H1 (cell line): ENCODE measurements at regions not wholly inside any gene's neighbourhood (a gene's known extent, or its start where the extent isn't known, plus 50 kb on each side); places are given as distances from the start of the nearest gene placed in this dataset.
A peak's percentile ranks its signal among the peaks of the same experiment; 100 is the strongest.

Experiments used
- CTCF ChIA-PET: fragments of 300-600 bp; sonication (Branson Sonifier 250); formaldehyde crosslinking; loops from one replicate; lab custom pipeline; 2021; ENCODE audit not compliant: partially characterized antibody; lab: Charles Lee
- POLR2A ChIA-PET: fragments of 300-600 bp; sonication (Branson Sonifier 250); formaldehyde crosslinking; loops from one replicate; lab custom pipeline; 2021; ENCODE audit warnings: inconsistent platforms; ENCODE audit not compliant: partially characterized antibody; lab: Charles Lee
- DNase-seq, 2 experiments: peaks; one replicate each; pipeline versions ENCODE4 v3.0.0 to v3.0.0-alpha.2; 2010 to 2022; ENCODE audit warnings: low spot score in 2 of 2, low read depth in 1 of 2, mixed read lengths in 1 of 2
- FAIRE-seq: peaks from 2 replicates; lab custom pipeline; 2011; peaks lifted over from hg19 to GRCh38; lab: Jason Lieb, UNC
- H2AFZ ChIP-seq: 2 replicates; pipeline ENCODE4 v1.8.1; 2012; ENCODE audit warnings: low read length, inconsistent platforms
- H2AK5ac ChIP-seq: 2 replicates; pipeline ENCODE4 v1.6.1; 2013; ENCODE audit warnings: low read depth, low read length
- H2BK120ac ChIP-seq: replicated peaks from 2 replicates; pipeline ENCODE3; 2013; ENCODE audit warnings: low read depth, low read length, inconsistent platforms
- H2BK12ac ChIP-seq: 2 replicates; pipeline ENCODE4 v1.6.1; 2013; ENCODE audit warnings: low read depth, low read length
- H2BK15ac ChIP-seq: 2 replicates; pipeline ENCODE4 v1.6.1; 2013; ENCODE audit warnings: low read length
- H2BK20ac ChIP-seq: 2 replicates; pipeline ENCODE4 v1.6.1; 2013; ENCODE audit warnings: low read length
- H2BK5ac ChIP-seq: 2 replicates; pipeline ENCODE4 v1.6.1; 2013; ENCODE audit warnings: low read depth, low read length
- H3K14ac ChIP-seq: 2 replicates; pipeline ENCODE4 v1.6.1; 2013; ENCODE audit warnings: inconsistent platforms; ENCODE audit not compliant: insufficient read length
- H3K18ac ChIP-seq: 2 replicates; pipeline ENCODE4 v1.6.1; 2013; ENCODE audit warnings: low read length; ENCODE audit errors: extremely low read depth
- H3K23ac ChIP-seq: 2 replicates; pipeline ENCODE4 v1.6.1; 2013; ENCODE audit warnings: inconsistent platforms; ENCODE audit not compliant: insufficient read length
- H3K23me2 ChIP-seq: 2 replicates; pipeline ENCODE4 v1.6.1; 2013; ENCODE audit warnings: low read depth, low read length
- H3K27ac ChIP-seq: 2 replicates; pipeline ENCODE4 v1.6.1; 2011; ENCODE audit warnings: low read depth, low read length, inconsistent platforms
- H3K27me3 ChIP-seq, 4 experiments: replicated peaks in 1 of 4; 1 replicate in 1 of 4; 2 replicates in 3 of 4; pipeline versions ENCODE4 v1.6.1 to v1.8.1; 2011 to 2013; ENCODE audit warnings: low read length in 3 of 4, mild to moderate bottlenecking in 3 of 4, inconsistent platforms in 2 of 4, mixed read lengths in 2 of 4, moderate library complexity in 1 of 4; ENCODE audit not compliant: control insufficient read depth in 3 of 4, insufficient read depth in 3 of 4; ENCODE audit errors: extremely low read depth in 1 of 4
- H3K36me3 ChIP-seq, 4 experiments: 2 replicates each; pipeline versions ENCODE4 v1.6.1 to v1.8.1; 2011 to 2013; ENCODE audit warnings: mild to moderate bottlenecking in 4 of 4, low read length in 3 of 4, moderate library complexity in 2 of 4, control low read depth in 1 of 4, inconsistent platforms in 1 of 4; ENCODE audit not compliant: insufficient read depth in 4 of 4, control insufficient read depth in 2 of 4
- H3K4ac ChIP-seq: replicated peaks from 2 replicates; pipeline ENCODE3; 2013; ENCODE audit warnings: low read length, low read depth, mixed read lengths, inconsistent platforms; ENCODE audit not compliant: insufficient read length
- H3K4me1 ChIP-seq, 4 experiments: replicated peaks in 1 of 4; 1 replicate in 1 of 4; 2 replicates in 3 of 4; pipeline versions ENCODE4 v1.6.1 to v1.8.1; 2011 to 2013; ENCODE audit warnings: low read length in 3 of 4, inconsistent platforms in 2 of 4, mixed read lengths in 1 of 4; ENCODE audit not compliant: insufficient read depth in 4 of 4, control insufficient read depth in 3 of 4
- H3K4me2 ChIP-seq, 2 experiments: 2 replicates each; pipeline versions ENCODE4 v1.6.1 to v1.8.1; 2011 to 2013; ENCODE audit warnings: low read depth in 2 of 2, low read length in 2 of 2, control low read depth in 1 of 2, inconsistent platforms in 1 of 2, mild to moderate bottlenecking in 1 of 2; ENCODE audit not compliant: insufficient read depth in 1 of 2
- H3K4me3 ChIP-seq, 4 experiments: fragments of 200-600, 300-600 bp in 1 of 4; sonication (generic), shearing (Covaris generic), sonication (Bioruptor Twin) in 1 of 4; 2 replicates each; pipeline versions ENCODE4 v1.5.1 to v1.8.1; 2011 to 2016; ENCODE audit warnings: low read length in 4 of 4, low read depth in 3 of 4, control low read depth in 2 of 4, inconsistent platforms in 2 of 4, mild to moderate bottlenecking in 2 of 4, mixed read lengths in 1 of 4, moderate library complexity in 1 of 4; ENCODE audit not compliant: insufficient read depth in 2 of 4; ENCODE audit errors: extremely low read depth in 1 of 4
- H3K56ac ChIP-seq: replicated peaks from 2 replicates; pipeline ENCODE3; 2013; ENCODE audit warnings: low read depth, mild to moderate bottlenecking, mixed read lengths, low read length, inconsistent platforms; ENCODE audit not compliant: insufficient read length
- H3K79me1 ChIP-seq: 2 replicates; pipeline ENCODE4 v1.6.1; 2013; ENCODE audit warnings: low read depth, low read length, control low read depth
- H3K79me2 ChIP-seq, 2 experiments: 2 replicates each; pipeline versions ENCODE4 v1.6.1 to v1.8.1; 2012 to 2013; ENCODE audit warnings: low read length in 2 of 2, mild to moderate bottlenecking in 2 of 2, inconsistent platforms in 1 of 2; ENCODE audit not compliant: insufficient read depth in 2 of 2, control insufficient read depth in 1 of 2
- H3K9ac ChIP-seq, 4 experiments: replicated peaks in 1 of 4; 1 replicate in 1 of 4; 2 replicates in 3 of 4; pipeline versions ENCODE4 v1.6.1 to v1.8.1; 2011 to 2013; ENCODE audit warnings: low read depth in 3 of 4, low read length in 3 of 4, control low read depth in 2 of 4, mild to moderate bottlenecking in 2 of 4, moderate library complexity in 2 of 4, inconsistent platforms in 1 of 4; ENCODE audit errors: extremely low read depth in 1 of 4
- H3K9me3 ChIP-seq, 2 experiments: 2 replicates each; pipeline versions ENCODE4 v1.6.1 to v1.8.1; 2012 to 2013; ENCODE audit warnings: mild to moderate bottlenecking in 2 of 2, moderate library complexity in 2 of 2, control low read depth in 1 of 2, inconsistent platforms in 1 of 2, low read depth in 1 of 2, low read length in 1 of 2, mixed read lengths in 1 of 2; ENCODE audit not compliant: insufficient read depth in 2 of 2
- H4K20me1 ChIP-seq, 2 experiments: replicated peaks in 1 of 2; 2 replicates each; pipeline versions ENCODE3 to v1.8.1; 2011 to 2013; ENCODE audit warnings: inconsistent platforms in 2 of 2, low read length in 2 of 2, mild to moderate bottlenecking in 1 of 2; ENCODE audit not compliant: insufficient read depth in 2 of 2, control insufficient read depth in 1 of 2
- H4K5ac ChIP-seq: 2 replicates; pipeline ENCODE4 v1.6.1; 2013; ENCODE audit warnings: low read length, low read depth, mixed read lengths, inconsistent platforms; ENCODE audit not compliant: insufficient read length
- H4K8ac ChIP-seq: 2 replicates; pipeline ENCODE4 v1.8.0; 2013; ENCODE audit warnings: mild to moderate bottlenecking, moderate library complexity, low read length, inconsistent platforms; ENCODE audit not compliant: insufficient read depth; ENCODE audit errors: extremely low read depth
- H4K91ac ChIP-seq: replicated peaks from 2 replicates; pipeline ENCODE3; 2013; ENCODE audit warnings: low read length, mixed read lengths, inconsistent platforms; ENCODE audit not compliant: insufficient read length
- RAD21 ChIP-seq, 2 experiments: IDR thresholded peaks in 1 of 2; conservative IDR thresholded peaks in 1 of 2; 2 replicates each; pipeline ENCODE4 v1.6.1; 2011; ENCODE audit warnings: low read depth in 2 of 2, low read length in 2 of 2, improper control_type of control experiment in 1 of 2, inconsistent platforms in 1 of 2, mild to moderate bottlenecking in 1 of 2, moderate library complexity in 1 of 2
- SAP30 ChIP-seq: fragments of 300-600 bp; sonication (generic); IDR thresholded peaks from 2 replicates; pipeline ENCODE4 v1.7.1; 2012; ENCODE audit warnings: low read length, moderate library complexity, mild to moderate bottlenecking, inconsistent platforms; ENCODE audit not compliant: insufficient read depth, insufficient replicate concordance
- WGBS, 2 experiments: shearing (Covaris generic) in 1 of 2; methylation state at CpG; one replicate each; pipeline versions ENCODE4 v1.1.6 to v1.1.7; 2013 to 2015; ENCODE audit warnings: low lambda C conversion rate in 2 of 2, mixed read lengths in 2 of 2, inconsistent platforms in 1 of 2, low coverage in 1 of 2, missing lambda C conversion rate in 1 of 2; ENCODE audit not compliant: insufficient replicate concordance in 2 of 2, insufficient coverage in 1 of 2, insufficient read length in 1 of 2; ENCODE audit errors: extremely low coverage in 1 of 2, missing lambda C conversion rate in 1 of 2; 5-methylcytosine and 5-hydroxymethylcytosine counted together
- TF ChIP-seq, protein P1 (sequence below), 3 experiments: IDR thresholded peaks; 1 replicate in 2 of 3; 2 replicates in 1 of 3; pipeline versions ENCODE4 v1.5.1 to v1.6.1; 2011; ENCODE audit warnings: low read length in 3 of 3, mild to moderate bottlenecking in 3 of 3, inconsistent platforms in 2 of 3, low read depth in 1 of 3, moderate library complexity in 1 of 3; ENCODE audit not compliant: insufficient read depth in 1 of 3; ENCODE audit errors: control extremely low read depth in 1 of 3

- CTCF ChIA-PET, result interaction anchor here (0.7 to 4.6 kb wide), 14 partner anchors 9 to 633 kb away, joined by 3 to 64 read pairs (median 4); no protein-coding TSS in a partner anchor
Measured at GRCh38 chr20:24782801-24783630, 166.1 kb upstream of the CST7 start.

More at GRCh38 chr20:24782801-24783630, 166.1 kb upstream of the CST7 start:
- Histone ChIP-seq H3K4me1 (no peaks in the 10 kb centered on the region), H4K8ac (no peak overlapping the region), H3K27ac (no peak overlapping the region), H3K36me3 (no peaks in the 10 kb centered on the region), H3K79me1 (no peaks in the 10 kb centered on the region), H3K79me2 (no peaks in the 10 kb centered on the region), H3K4me2 (no peak overlapping the region), H3K9ac (no peak overlapping the region), H3K4me3 (no peak overlapping the region), H3K23ac (no peak overlapping the region), H3K23me2 (no peaks in the 10 kb centered on the region), H3K18ac (no peak overlapping the region; the same call in 1 of the 2 replicates), H4K5ac (no peak overlapping the region), H2BK120ac (no peak overlapping the region), H2BK12ac (no peak overlapping the region), H3K56ac (no peak overlapping the region), H4K91ac (no peak overlapping the region), H2AK5ac (no peak overlapping the region), H2BK20ac (no peak overlapping the region), H3K4ac (no peak overlapping the region), H2BK15ac (no peak overlapping the region), H3K14ac (no peak overlapping the region), H2AFZ (no peak overlapping the region), H4K20me1 (no peaks in the 10 kb centered on the region), H3K9me3 (no peaks in the 10 kb centered on the region), H2BK5ac (no peak overlapping the region), H3K27me3 (no peaks in the 10 kb centered on the region)
- POLR2A ChIA-PET, result no interaction called here
- no peak for FAIRE-seq
- WGBS, 2 experiments, result 88% methylated on average over 12 of the region's 12 CpGs; no CpG with 5 or more reads in 1 of the 2 experiments
- no peak for TF ChIP-seq SAP30
- TF ChIP-seq, protein P1, sequence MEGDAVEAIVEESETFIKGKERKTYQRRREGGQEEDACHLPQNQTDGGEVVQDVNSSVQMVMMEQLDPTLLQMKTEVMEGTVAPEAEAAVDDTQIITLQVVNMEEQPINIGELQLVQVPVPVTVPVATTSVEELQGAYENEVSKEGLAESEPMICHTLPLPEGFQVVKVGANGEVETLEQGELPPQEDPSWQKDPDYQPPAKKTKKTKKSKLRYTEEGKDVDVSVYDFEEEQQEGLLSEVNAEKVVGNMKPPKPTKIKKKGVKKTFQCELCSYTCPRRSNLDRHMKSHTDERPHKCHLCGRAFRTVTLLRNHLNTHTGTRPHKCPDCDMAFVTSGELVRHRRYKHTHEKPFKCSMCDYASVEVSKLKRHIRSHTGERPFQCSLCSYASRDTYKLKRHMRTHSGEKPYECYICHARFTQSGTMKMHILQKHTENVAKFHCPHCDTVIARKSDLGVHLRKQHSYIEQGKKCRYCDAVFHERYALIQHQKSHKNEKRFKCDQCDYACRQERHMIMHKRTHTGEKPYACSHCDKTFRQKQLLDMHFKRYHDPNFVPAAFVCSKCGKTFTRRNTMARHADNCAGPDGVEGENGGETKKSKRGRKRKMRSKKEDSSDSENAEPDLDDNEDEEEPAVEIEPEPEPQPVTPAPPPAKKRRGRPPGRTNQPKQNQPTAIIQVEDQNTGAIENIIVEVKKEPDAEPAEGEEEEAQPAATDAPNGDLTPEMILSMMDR (IDR thresholded peaks at IDR 0.05; ENCODE audit: control extremely low read depth in 1 of 3, insufficient read depth in 1 of 3, low read depth in 1 of 3, low read length in 3 of 3), result peak; percentile 7 to 27 (median 14); a peak in 3 of 4 replicates
- peak; percentile 39 to 48 for TF ChIP-seq RAD21 (IDR thresholded peaks at IDR 0.05 in 1 of 2, conservative IDR thresholded peaks at IDR 0.05 in 1 of 2; ENCODE audit: low read depth in 2 of 2, low read length in 2 of 2)
- no peak for DNase-seq
